HEK293 (cell line): ENCODE measurements at regions not wholly inside any gene's neighbourhood (a gene's known extent, or its start where the extent isn't known, plus 50 kb on each side); places are given as distances from the start of the nearest gene placed in this dataset.

Experiments used
- KLF8 ChIP-seq: fragments of 450-650 bp; formaldehyde crosslinking; IDR thresholded peaks from 2 replicates; pipeline ENCODE4 v1.5.1; 2016; ENCODE audit warnings: missing biosample characterization, missing genetic modification characterization
- MEIS1 ChIP-seq: sonication (generic); formaldehyde crosslinking; IDR thresholded peaks from 2 replicates; pipeline ENCODE4 v1.8.1; 2022; ENCODE audit warnings: missing genetic modification reagents, mild to moderate bottlenecking, borderline replicate concordance
- REST ChIP-seq: fragments of 450-650 bp; formaldehyde crosslinking; IDR thresholded peaks from 2 replicates; pipeline ENCODE4 v1.5.1; 2016; ENCODE audit warnings: missing biosample characterization, missing genetic modification characterization
- ZBTB1 ChIP-seq: fragments of 450-650 bp; formaldehyde crosslinking; IDR thresholded peaks from 2 replicates; pipeline ENCODE4 v1.5.1; 2016; ENCODE audit warnings: missing biosample characterization, missing genetic modification characterization
- ZIC2 ChIP-seq: fragments of 450-650 bp; formaldehyde crosslinking; IDR thresholded peaks from 2 replicates; pipeline ENCODE4 v1.5.1; 2016; ENCODE audit warnings: missing biosample characterization, missing genetic modification characterization
- ZNF292 ChIP-seq: fragments of 450-650 bp; formaldehyde crosslinking; IDR thresholded peaks from 2 replicates; pipeline ENCODE4 v1.5.1; 2016; ENCODE audit warnings: low read depth, missing biosample characterization, missing genetic modification characterization, borderline replicate concordance
- ZNF664 ChIP-seq: fragments of 450-650 bp; formaldehyde crosslinking; IDR thresholded peaks from 2 replicates; pipeline ENCODE4 v1.5.1; 2016; ENCODE audit warnings: missing biosample characterization, missing genetic modification characterization
- TF ChIP-seq, protein P1 (sequence below): fragments of 450-650 bp; formaldehyde crosslinking; IDR thresholded peaks from 2 replicates; pipeline ENCODE4 v1.5.1; 2016; ENCODE audit warnings: missing biosample characterization, missing genetic modification characterization

- TF ChIP-seq KLF8 (no peak), MEIS1 (no peak), ZBTB1 (no peak), ZNF292 (tag by site-specific recombination) (no peak), ZNF664 (tag by site-specific recombination) (no peak), REST (no peak), ZIC2 (tag by site-specific recombination) (no peak)
- TF ChIP-seq, protein P1, sequence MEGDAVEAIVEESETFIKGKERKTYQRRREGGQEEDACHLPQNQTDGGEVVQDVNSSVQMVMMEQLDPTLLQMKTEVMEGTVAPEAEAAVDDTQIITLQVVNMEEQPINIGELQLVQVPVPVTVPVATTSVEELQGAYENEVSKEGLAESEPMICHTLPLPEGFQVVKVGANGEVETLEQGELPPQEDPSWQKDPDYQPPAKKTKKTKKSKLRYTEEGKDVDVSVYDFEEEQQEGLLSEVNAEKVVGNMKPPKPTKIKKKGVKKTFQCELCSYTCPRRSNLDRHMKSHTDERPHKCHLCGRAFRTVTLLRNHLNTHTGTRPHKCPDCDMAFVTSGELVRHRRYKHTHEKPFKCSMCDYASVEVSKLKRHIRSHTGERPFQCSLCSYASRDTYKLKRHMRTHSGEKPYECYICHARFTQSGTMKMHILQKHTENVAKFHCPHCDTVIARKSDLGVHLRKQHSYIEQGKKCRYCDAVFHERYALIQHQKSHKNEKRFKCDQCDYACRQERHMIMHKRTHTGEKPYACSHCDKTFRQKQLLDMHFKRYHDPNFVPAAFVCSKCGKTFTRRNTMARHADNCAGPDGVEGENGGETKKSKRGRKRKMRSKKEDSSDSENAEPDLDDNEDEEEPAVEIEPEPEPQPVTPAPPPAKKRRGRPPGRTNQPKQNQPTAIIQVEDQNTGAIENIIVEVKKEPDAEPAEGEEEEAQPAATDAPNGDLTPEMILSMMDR = no peak
Measured at GRCh38 chr6:56772737-56773184, 130.1 kb upstream of the DST start.
